ENCODE measurements at regions not wholly inside any gene's neighbourhood (a gene's known extent, or its start where the extent isn't known, plus 50 kb on each side); places are given as distances from the start of the nearest gene placed in this dataset.

GRCh38 chr1:25049190-25049589 lies 119.1 kb upstream of the RUNX3 start:
- TF ChIP-seq POLR2AphosphoS5 (IDR thresholded peaks at IDR 0.05; ENCODE audit: low read depth, low read length) (no peak), TAF1 (IDR thresholded peaks at IDR 0.05; ENCODE audit: borderline replicate concordance, low read depth, low read length) (no peak), POLR2A (IDR thresholded peaks at IDR 0.05; ENCODE audit: low read depth, low read length) (no peak)

All from GM12892 (cell line).